Fibroblast of lung (primary cell): ENCODE measurements at regions not wholly inside any gene's neighbourhood (a gene's known extent, or its start where the extent isn't known, plus 50 kb on each side); places are given as distances from the start of the nearest gene placed in this dataset.

Experiments
- CTCF ChIP-seq, 2 donors: IDR thresholded peaks in 1 of 2; conservative IDR thresholded peaks in 1 of 2; 1 replicate in 1 of 2; 2 replicates in 1 of 2; pipeline ENCODE4 v1.5.1; 2011 to 2012; ENCODE audit warnings: low read length in 2 of 2, control low read depth in 1 of 2, inconsistent platforms in 1 of 2, low read depth in 1 of 2, mild to moderate bottlenecking in 1 of 2
- EZH2 ChIP-seq: IDR thresholded peaks from 2 replicates; pipeline ENCODE4 v1.5.1; 2012; ENCODE audit warnings: low read length, control low read depth, mild to moderate bottlenecking; ENCODE audit errors: missing control alignments

- TF ChIP-seq CTCF (conservative IDR thresholded peaks at IDR 0.05 in 1 of 2, IDR thresholded peaks at IDR 0.05 in 1 of 2; ENCODE audit: low read depth in 1 of 2, low read length in 2 of 2) (no peak), EZH2 (no peak)
Observed at GRCh38 chr11:105469931-105470330, 139.9 kb upstream of the GRIA4 start.
